CD4-positive, alpha-beta T cell treated with Interleukin-15 for 4 hours (primary cell): ENCODE measurements at regions not wholly inside any gene's neighbourhood (a gene's known extent, or its start where the extent isn't known, plus 50 kb on each side); places are given as distances from the start of the nearest gene placed in this dataset.

Source experiments
- DNase-seq: peaks from one replicate; pipeline ENCODE4 v3.0.0-alpha.2; 2020; ENCODE audit warnings: low spot score

GRCh38 chr6:145241721-145242120 is 493.6 kb downstream of the EPM2A start:
- DNase-seq = no peak

DNA sequence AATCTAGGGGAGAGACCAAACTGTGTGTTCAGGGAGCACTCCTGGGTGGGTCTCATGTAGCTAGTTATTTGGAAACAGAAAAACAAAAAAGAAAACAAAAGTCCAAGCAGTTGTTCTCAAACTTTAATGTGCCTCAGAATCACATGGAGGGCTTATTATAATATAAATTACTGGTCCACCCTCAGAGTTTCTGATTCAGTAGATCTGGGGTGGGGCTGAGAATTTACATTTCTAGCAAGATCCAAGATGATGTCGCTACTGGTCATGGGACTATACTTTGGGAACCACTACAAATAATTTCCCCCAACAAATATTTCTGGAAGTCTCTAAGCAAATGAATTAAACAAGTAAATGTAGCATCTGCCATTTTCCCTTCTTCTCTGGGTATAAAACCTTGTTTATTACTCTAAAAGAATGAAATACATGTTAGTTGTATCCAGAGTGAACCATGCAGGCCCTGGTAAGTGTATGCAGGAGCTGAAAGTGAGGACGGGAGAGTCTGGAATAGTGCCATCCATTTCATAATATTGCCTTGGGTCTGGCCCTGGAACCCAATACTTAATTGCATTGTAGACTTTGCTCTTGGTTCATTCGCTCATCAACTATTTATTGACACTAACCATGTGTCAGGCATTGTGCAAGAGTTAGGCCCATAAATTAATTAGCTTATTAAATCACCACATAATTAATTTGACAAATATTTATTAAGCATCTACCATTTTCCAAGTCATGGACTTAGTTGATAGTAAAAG is 490.8 kb downstream of the EPM2A start:
- no peak for DNase-seq

DNA sequence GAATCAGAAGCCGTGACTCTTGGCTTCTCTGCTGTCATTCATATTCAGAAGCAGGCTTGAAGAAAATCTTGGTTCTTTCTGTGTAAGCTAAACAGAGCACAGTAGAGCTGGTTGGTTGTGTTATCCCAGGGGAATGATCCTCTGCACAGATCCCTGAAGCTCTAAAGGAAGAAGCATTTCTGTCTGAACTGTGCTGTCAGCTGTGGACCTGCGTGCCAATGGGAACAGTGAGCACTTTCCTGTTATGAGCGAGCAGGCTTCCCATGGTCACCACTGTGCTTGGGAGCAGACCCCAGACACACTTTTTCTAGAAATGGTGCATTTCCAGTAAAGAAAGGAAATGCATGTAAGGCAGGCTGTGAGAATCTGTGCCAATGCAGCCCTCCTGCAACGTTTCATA is 490.2 kb downstream of the EPM2A start:
- no peak for DNase-seq

GRCh38 chr6:145247692-145248419 is 487.5 kb downstream of the EPM2A start:
- DNase-seq = no peak

DNA sequence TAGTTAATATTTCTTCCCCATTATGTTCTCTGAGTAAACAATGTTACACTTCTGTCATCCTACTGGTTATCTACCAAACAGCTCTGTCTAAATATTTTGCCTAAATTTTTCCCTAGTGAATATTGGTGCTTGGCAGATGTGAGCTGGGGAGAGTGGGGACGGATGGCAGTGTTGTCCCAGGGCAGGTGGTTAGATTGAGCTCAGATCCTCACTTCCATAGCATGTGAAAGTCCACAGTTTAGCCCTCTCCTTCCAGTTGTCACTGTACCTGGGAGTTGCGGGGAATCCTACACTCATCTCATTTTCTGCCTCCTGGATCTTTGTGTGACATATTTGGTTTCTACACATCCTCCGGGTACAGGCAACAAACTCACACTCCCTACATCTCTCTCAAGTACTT is 484.9 kb downstream of the EPM2A start:
- no peak for DNase-seq

DNA sequence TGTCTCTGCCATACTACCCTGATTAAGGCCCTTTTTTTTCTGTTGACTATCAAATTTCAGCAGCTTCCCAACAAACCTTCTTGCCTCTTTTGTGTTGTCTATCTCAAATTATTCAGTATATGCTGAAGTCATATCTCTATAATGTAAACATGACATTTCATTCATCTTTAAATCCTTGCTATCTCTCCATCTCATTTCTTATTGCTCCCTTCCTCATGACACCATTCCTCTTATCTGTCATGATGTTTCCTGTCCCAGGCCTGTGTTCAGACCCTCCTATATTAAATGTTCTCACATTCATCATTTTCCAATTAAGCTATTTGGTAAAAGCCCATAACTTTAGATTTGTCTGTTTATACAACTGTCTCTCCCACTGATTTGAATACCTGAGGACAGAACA is 482.6 kb downstream of the EPM2A start:
- no peak for DNase-seq

DNA sequence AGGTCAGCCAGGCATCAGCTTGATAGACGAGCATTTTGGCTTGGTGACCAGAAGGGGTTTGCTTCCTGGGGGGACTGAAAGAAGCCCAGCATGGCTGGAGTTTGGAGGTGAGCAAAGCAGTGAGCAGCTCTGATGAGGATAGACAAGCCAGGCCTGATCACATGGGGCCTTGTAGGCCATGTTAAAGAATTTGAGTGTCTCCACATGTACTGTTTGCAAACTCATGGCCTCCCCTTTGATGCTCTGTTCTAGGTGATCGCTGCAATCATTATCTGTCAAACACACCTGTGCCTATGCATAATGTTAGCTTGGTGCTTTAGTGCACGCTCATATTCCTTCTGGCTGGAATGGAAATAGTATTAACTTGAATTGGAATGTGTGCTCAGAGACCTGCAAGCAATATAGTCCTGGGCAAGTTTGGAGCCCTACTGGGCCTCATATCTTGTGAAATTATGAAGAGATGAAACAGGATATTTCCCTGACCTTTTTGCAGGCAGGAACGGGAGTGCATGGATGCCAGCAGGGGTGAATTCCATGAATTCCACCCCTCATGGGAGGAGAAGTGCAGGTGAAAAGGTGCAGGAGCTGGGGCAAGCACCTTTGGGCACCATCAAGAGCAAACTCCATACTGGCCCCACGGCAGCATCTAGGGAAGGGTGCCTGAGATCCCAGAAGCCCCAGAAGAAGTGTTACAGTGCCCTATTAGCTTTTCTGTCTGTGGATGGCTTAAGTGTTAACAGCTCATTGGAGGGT is 480.5 kb downstream of the EPM2A start:
- no peak for DNase-seq

- DNase-seq = no peak
These were observed 477.6 kb downstream of the EPM2A start for GRCh38 chr6:145257704-145258103.

DNA sequence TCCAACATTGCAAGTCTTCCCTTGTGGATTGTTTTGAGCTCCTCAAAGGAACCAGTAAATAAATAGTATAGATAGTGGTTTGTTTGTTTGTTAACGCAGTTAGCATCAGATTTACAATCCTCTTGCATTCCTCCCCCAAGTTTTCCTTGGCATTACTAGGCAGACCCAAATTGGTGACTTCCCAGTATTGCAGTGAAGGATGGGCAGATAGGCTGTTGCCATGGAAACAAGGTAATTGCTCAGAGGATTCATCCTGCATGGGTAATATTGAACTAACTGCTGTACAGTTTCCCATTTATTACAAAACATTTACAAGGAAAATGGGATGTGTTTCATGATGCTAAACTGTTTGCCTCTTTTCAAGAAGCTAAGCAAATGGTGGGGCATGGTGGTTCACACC is 477.2 kb downstream of the EPM2A start:
- DNase-seq = no peak

DNA sequence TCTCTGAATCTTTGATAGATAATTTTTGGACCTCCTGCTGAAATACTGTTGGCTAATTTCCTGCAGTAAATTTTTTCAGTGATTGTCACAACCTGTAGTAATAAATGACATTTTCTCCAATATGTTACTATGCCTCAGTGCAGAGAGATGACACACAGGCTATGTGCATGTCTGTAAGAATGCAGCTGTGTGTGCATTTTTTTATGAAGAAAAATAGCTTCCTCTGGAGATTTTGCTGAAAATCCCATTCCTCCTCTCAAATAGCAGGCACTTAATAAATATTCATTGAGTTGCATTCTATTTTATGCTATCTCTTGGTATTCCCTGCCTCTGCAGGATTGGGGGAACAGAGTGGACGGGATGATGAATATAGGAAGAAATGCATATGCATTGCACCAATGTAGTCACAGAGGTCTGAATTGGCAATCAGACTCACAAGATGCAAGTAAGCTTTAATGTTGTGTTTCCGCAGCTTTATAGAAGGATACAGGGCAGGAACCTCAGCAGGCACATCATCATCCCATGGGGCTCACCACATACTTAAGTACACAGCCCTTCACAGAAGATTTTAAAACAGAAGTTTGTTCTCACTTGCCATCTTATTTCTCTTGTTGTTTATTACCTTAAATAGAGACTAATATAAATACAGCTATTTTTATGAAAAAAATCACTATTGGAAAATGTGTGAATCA is 474.7 kb downstream of the EPM2A start:
- no peak for DNase-seq

DNA sequence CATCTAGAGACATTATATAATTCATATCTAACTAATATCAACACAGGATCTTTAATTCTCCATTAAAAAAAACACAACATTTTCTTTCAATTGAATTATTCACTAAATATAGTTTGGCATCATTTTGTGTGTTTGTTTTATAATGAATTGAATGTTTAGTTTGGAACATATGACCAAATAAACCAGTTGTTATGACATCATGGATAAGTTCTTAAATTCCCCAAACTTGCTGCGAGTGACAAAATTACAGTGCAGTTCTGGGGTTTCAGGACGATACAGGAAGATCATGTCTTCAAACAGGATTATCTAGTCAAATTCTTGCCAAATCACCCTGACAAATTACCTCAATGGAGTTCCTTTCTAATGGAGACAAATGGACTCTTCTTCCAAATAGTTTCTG is 473.6 kb downstream of the EPM2A start:
- no peak for DNase-seq

DNA sequence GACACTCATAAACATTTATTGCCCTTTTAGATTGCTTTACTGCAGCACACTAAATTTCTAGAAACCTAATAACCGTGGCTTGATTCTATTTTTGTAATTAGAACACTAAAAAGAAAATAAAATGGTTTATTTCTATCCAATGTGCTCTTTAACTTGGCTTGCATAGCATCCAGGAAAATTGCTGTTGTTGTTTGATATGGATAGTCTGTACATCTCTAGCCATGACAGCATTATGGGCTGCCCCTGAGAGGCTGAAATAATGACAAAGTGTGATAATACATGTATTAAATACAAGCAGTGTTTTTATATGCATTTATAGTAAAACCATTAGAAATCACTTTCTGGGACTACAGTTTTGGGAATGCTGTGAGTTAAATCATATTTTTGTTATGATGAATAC is 472.5 kb downstream of the EPM2A start:
- no peak for DNase-seq

GRCh38 chr6:145263778-145264211 is 471.5 kb downstream of the EPM2A start:
- no peak for DNase-seq

- no peak for DNase-seq
These were observed 468.8 kb downstream of the EPM2A start for GRCh38 chr6:145266432-145267075.

DNA sequence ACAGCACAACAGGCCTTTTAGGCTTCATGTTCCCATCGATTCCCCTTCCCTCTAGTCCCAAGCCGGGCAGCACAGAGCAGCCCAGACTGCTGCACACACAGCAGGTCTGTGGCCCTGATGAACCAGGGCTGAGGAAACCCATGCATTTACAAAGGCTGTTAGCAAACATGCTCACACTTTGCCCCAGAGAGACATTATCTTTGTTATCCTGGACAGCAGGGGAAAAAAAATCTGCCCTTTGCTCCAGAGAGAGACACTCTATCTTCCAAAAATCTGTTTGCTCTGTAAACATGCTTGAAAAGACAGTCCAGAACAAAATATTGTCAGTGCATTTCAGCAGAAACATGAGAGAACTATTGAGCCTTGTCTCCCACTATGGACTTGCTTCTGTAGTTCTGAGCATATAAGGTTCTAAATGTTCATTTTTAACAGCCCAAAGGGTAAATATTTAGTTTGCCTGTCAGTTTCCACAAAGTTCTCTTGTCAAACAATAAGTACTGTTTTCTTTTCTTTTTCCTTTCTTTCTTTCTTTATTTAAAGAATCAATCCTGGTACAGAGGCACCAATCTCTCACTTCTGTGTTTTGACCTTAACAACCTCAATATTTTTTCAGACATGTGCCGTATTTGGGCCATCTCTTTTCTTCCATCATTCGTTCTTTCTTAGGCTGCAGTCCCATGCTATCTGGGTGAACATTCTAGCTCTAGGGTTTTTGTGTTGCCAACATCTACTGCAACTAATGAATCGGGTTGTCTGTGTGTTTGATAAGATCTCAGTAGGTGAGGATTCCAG is 468.0 kb downstream of the EPM2A start:
- DNase-seq = no peak

GRCh38 chr6:145270464-145270863 is 464.9 kb downstream of the EPM2A start:
- DNase-seq = no peak

- no peak for DNase-seq
These were observed 464.3 kb downstream of the EPM2A start for GRCh38 chr6:145271040-145271439.

- no peak for DNase-seq
These were observed 463.7 kb downstream of the EPM2A start for GRCh38 chr6:145271577-145271976.

DNA sequence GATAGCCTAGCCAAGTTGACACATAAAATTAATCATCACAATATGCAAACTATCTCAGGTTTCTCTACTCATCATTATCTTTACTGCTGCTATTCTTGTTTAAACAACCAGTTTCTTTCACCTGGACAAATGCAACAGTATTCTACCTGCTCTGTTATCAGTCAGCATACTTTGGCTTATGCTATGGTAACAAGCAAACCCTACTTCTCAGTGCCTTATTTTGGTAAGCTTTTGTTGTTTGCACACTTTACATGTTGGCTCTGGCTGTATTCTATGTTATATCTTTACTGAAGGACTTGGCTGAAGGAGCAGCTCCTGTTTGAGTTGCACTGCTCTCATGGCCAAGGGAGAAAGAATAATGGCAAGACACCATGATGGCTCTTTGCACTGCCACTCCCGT is 463.1 kb downstream of the EPM2A start:
- no peak for DNase-seq

GRCh38 chr6:145273136-145273535 is 462.2 kb downstream of the EPM2A start:
- no peak for DNase-seq

GRCh38 chr6:145274083-145274482 is 461.2 kb downstream of the EPM2A start:
- no peak for DNase-seq
